ENCODE measurements at regions not wholly inside any gene's neighbourhood (a gene's known extent, or its start where the extent isn't known, plus 50 kb on each side); places are given as distances from the start of the nearest gene placed in this dataset.
"Not testable (repeated sequence)": the region's sequence is repeated elsewhere in the genome, so short reads cannot be mapped to it uniquely, and the experiment has no call there.

DNA sequence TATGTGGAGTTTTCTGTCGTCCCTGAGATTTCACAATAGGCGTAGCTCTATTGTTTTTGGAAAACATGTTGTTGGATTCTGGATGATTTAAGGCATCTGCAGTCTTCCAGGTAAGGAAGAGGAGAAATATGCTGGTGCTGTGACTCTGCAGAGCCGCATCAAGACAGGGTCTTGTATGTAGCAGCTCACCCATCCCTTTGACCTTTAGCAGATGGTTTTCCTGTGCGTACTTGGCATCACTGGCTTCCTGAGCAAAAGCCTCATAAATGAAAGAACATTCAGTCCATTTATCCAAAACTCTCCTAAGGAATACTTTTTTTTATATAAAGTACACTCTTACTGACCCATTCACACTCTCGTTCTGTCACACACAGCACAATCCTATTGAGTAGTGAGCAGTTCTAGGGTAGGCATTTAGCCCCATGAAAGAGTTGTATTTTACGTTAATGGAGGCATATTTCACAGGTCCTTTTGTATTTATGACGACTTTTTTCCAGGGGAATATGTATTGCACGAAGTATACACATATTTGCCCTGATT lies 443.9 kb downstream of the STK39 start:
- no peak for DNase-seq (ENCODE audit: low read depth in 4 of 4, low spot score in 3 of 4)

GRCh38 chr2:167794554-167795255 lies 452.7 kb downstream of the STK39 start:
- no peak for DNase-seq (ENCODE audit: low read depth in 4 of 4, low spot score in 3 of 4)

DNA sequence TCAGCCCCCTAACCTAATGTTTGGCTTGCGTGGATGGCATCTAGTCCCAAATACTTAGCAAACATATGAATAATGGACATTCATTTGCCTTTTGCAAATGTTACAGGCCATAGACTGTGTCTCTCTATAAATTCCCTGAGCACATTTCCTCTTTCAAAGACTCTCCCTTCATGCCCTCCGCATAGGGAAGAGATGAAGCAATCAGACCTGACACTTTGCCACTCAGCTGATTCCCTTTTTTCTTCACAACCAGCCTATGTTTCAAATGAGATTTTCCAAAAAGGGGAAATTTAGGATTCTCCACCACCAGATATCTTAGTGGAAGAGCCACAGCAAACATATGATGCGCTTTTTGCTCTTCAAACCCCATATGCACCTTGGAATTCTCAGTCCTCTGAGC lies 453.7 kb downstream of the STK39 start:
- DNase-seq (ENCODE audit: low read depth in 4 of 4, low spot score in 3 of 4), result no peak

DNA sequence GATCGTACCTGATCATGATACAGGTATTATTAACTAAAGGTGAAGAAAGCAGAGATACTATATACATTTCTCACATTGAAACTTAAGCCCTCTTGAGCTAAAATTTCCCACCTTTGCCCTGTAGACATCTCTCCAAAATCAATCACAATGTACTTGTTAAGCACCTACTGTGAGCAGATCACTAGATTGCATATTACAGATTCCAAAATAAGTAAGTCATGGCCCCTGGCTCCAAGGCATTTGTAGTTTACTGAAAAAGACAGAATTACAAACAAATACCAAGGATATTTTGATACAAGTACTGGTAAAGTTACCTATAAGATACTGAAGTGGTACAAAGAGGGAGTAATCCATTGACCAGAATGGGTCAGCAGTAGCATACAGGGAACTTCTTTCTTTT lies 455.3 kb downstream of the STK39 start:
- no peak for DNase-seq (ENCODE audit: low read depth in 4 of 4, low spot score in 3 of 4)

- DNase-seq (ENCODE audit: low read depth in 4 of 4, low spot score in 3 of 4), result no peak
Observed at GRCh38 chr2:167790781-167791450, 456.5 kb downstream of the STK39 start.

DNA sequence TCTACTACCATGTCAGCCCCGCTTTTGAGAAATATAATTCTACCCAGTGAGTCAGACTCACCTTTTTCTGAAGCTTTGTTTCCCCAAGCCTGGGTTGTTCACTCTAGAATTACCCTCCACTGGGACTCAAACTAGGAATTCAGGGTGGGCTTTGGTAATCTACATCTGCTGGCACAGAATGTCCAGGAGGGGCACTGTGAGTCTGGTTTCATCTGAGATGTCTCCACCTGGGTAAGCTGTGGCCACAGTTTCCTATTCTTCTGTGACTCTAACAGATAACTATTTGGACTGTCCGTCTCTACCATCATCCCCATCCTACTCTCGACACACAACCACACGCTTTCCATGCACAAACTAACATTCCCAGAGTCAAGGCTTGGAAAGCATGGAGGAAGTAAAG lies 457.2 kb downstream of the STK39 start:
- DNase-seq (ENCODE audit: low read depth in 4 of 4, low spot score in 3 of 4), result no peak

- no peak for DNase-seq (ENCODE audit: low read depth in 4 of 4, low spot score in 3 of 4)
Observed at GRCh38 chr2:167787562-167787961, 459.8 kb downstream of the STK39 start.

GRCh38 chr2:167787021-167787420 lies 460.4 kb downstream of the STK39 start:
- DNase-seq (ENCODE audit: low read depth in 4 of 4, low spot score in 3 of 4), result no peak

DNA sequence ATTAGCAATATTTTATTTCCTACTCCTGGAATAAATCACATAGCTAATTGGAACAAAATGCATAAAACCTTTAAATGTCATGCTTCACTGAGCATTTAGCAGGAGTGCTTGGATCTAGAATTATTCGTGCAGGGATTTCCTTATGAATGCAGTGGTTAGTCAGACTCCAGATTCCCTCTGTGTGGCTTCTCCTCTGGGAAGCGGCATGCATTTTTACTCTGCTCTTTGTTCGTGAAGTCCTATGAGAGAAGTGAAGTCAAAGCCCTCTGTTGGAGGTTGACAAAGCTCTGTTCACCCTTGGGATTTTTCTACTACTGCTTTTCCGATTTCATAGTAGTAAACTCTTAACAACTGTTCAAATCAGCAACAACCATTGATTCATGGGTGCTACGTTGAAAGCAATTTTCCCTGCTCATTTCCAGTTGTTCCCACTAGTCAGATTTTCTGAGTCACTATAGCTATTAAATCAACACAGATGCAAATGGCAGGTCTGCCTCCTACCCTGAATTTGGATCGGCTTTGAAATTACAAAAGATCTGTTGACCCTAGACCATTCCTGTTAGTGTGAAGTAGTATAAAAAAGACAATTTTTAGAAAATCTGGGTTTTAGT lies 461.7 kb downstream of the STK39 start:
- no peak for DNase-seq (ENCODE audit: low read depth in 4 of 4, low spot score in 3 of 4)

DNA sequence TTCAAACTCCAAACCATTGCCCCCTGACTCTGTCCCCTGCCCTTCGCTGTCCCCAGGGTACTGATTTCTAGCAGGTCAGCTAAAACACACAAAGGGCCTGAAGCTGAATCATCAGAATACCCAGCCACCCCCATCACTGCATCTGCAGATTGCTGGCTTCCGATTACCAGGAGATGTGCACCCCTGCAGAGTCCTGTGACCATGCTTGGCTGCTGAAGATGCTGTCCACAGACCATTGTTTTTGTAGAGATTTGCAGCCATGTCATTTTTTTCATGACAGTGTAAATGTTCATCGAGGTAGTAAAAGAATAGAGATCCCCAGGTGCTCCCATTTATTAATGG lies 463.3 kb downstream of the STK39 start:
- no peak for DNase-seq (ENCODE audit: low read depth in 4 of 4, low spot score in 3 of 4)

- no peak for DNase-seq (ENCODE audit: low read depth in 4 of 4, low spot score in 3 of 4)
Observed at GRCh38 chr2:167783261-167784083, 463.9 kb downstream of the STK39 start.

- not testable (repeated sequence) for DNase-seq (ENCODE audit: low read depth in 4 of 4, low spot score in 3 of 4)
Observed at GRCh38 chr2:167781629-167782028, 465.8 kb downstream of the STK39 start.

- no peak for DNase-seq (ENCODE audit: low read depth in 4 of 4, low spot score in 3 of 4)
Observed at GRCh38 chr2:167776359-167776758, 471.0 kb downstream of the STK39 start.

GRCh38 chr2:167771628-167772027 lies 475.8 kb downstream of the STK39 start:
- no peak for DNase-seq (ENCODE audit: low read depth in 4 of 4, low spot score in 3 of 4)

GRCh38 chr2:167769020-167769419 lies 478.4 kb downstream of the STK39 start:
- no peak for DNase-seq (ENCODE audit: low read depth in 4 of 4, low spot score in 3 of 4)

DNA sequence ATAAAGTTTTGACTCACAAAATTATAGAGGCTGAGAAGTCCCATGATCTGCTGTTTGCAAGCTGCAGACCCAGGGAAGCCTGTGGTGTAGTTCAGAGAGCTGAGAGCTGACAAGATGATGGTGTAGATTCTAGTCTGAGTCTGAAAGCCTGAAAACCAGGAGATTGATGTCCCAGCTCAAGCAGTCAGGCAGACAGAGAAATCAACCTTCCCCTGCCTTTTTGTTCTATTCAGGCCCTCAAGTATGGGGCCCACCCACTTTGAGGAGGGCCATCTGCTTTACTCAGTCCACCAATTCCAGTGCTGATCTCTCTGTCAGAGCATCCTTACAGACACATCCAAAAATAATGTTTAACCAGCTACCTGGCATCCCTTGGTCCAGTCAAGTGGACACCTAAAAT lies 479.6 kb downstream of the STK39 start:
- DNase-seq (ENCODE audit: low read depth in 4 of 4, low spot score in 3 of 4), result no peak

GRCh38 chr2:167764772-167765341 lies 482.5 kb downstream of the STK39 start:
- no peak for DNase-seq (ENCODE audit: low read depth in 4 of 4, low spot score in 3 of 4)

GRCh38 chr2:167761465-167762136 lies 485.8 kb downstream of the STK39 start:
- no peak for DNase-seq (ENCODE audit: low read depth in 4 of 4, low spot score in 3 of 4)

DNA sequence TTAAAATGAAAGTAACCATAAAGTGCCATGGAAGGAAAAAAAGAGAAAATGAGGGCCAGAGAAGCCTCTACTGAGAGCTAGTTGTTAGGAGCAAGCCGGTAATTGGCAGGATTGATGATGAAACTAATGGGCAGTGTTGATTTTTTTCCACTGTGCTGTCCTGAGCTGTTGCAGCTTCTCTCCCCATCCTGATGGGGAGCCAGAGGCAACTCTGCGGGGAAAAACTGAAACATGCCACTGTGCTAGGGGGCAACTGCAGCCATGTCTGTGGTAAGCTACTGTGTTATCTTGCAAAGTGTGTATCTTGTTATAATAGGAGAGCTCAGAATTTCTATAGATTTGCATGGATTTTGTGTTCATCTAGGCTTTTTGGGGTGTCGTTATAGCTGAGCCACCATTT lies 487.9 kb downstream of the STK39 start:
- DNase-seq (ENCODE audit: low read depth in 4 of 4, low spot score in 3 of 4), result no peak

GRCh38 chr2:167758292-167758691 lies 489.1 kb downstream of the STK39 start:
- DNase-seq (ENCODE audit: low read depth in 4 of 4, low spot score in 3 of 4), result no peak
